Neuronal stem cell (in vitro differentiated cells): ENCODE measurements at regions not wholly inside any gene's neighbourhood (a gene's known extent, or its start where the extent isn't known, plus 50 kb on each side); places are given as distances from the start of the nearest gene placed in this dataset.

Experiments
- DNase-seq: peaks from one replicate; pipeline ENCODE4 v3.0.0-alpha.2; 2013; ENCODE audit warnings: low spot score
- H2AFZ ChIP-seq: one replicate; pipeline ENCODE4 v1.6.1; 2013; ENCODE audit warnings: mild to moderate bottlenecking, low read length, inconsistent platforms
- H2AK5ac ChIP-seq: 2 replicates; pipeline ENCODE4 v1.6.1; 2013; ENCODE audit warnings: low read depth, mild to moderate bottlenecking, inconsistent platforms, low read length, moderate library complexity, mixed read lengths
- H2BK120ac ChIP-seq: 2 replicates; pipeline ENCODE4 v1.6.1; 2013; ENCODE audit warnings: low read depth, mild to moderate bottlenecking, inconsistent platforms, low read length, moderate library complexity, mixed read lengths
- H2BK12ac ChIP-seq: one replicate; pipeline ENCODE4 v1.6.1; 2013; ENCODE audit warnings: low read length, inconsistent platforms
- H2BK15ac ChIP-seq: 2 replicates; pipeline ENCODE4 v1.6.1; 2013; ENCODE audit warnings: mild to moderate bottlenecking, low read length, inconsistent platforms, mixed read lengths
- H2BK5ac ChIP-seq: one replicate; pipeline ENCODE4 v1.6.1; 2013; ENCODE audit warnings: inconsistent platforms, mild to moderate bottlenecking, low read length, moderate library complexity
- H3K14ac ChIP-seq: one replicate; pipeline ENCODE4 v1.6.1; 2013; ENCODE audit warnings: low read length, inconsistent platforms
- H3K18ac ChIP-seq: 2 replicates; pipeline ENCODE4 v1.6.1; 2013; ENCODE audit warnings: low read length, inconsistent platforms
- H3K23ac ChIP-seq: 2 replicates; pipeline ENCODE4 v1.6.1; 2013; ENCODE audit warnings: low read depth, mild to moderate bottlenecking, mixed read lengths, low read length, inconsistent platforms; ENCODE audit not compliant: poor library complexity
- H3K27ac ChIP-seq: replicated peaks from 3 replicates; pipeline ENCODE4 v1.5.1; 2013; ENCODE audit warnings: low read length, inconsistent platforms
- H3K27me3 ChIP-seq, 3 experiments: 2 replicates each; pipeline ENCODE4 v1.6.1; 2013; ENCODE audit warnings: low read length in 3 of 3, mild to moderate bottlenecking in 2 of 3, inconsistent platforms in 1 of 3, low read depth in 1 of 3, mixed read lengths in 1 of 3, moderate library complexity in 1 of 3; ENCODE audit not compliant: control insufficient read depth in 3 of 3, insufficient read depth in 3 of 3
- H3K36me3 ChIP-seq, 2 donors: replicated peaks in 1 of 2; 2 replicates each; pipeline ENCODE4 v1.6.1; 2013; ENCODE audit warnings: low read length in 2 of 2; ENCODE audit not compliant: control insufficient read depth in 2 of 2, insufficient read depth in 2 of 2
- H3K4ac ChIP-seq: 2 replicates; pipeline ENCODE4 v1.6.1; 2013; ENCODE audit warnings: inconsistent platforms, mild to moderate bottlenecking, low read length, moderate library complexity
- H3K4me1 ChIP-seq, 2 donors: 1 replicate in 1 of 2; 2 replicates in 1 of 2; pipeline ENCODE4 v1.6.1; 2013; ENCODE audit warnings: low read length in 2 of 2, low read depth in 1 of 2; ENCODE audit not compliant: control insufficient read depth in 2 of 2, insufficient read depth in 1 of 2
- H3K4me2 ChIP-seq: one replicate; pipeline ENCODE4 v1.6.1; 2013; ENCODE audit warnings: mild to moderate bottlenecking, low read length, inconsistent platforms; ENCODE audit not compliant: insufficient read depth, poor library complexity, severe bottlenecking
- H3K4me3 ChIP-seq, 2 donors: 2 replicates each; pipeline ENCODE4 v1.5.1; 2013; ENCODE audit warnings: low read length in 2 of 2, mild to moderate bottlenecking in 2 of 2, inconsistent platforms in 1 of 2, moderate library complexity in 1 of 2
- H3K79me1 ChIP-seq: one replicate; pipeline ENCODE4 v1.6.1; 2013; ENCODE audit warnings: low read depth, mild to moderate bottlenecking, inconsistent platforms, low read length, moderate library complexity
- H3K9ac ChIP-seq: one replicate; pipeline ENCODE4 v1.6.1; 2013; ENCODE audit warnings: mild to moderate bottlenecking, low read depth, low read length, inconsistent platforms; ENCODE audit not compliant: poor library complexity
- H3K9me3 ChIP-seq, 2 donors: replicated peaks in 1 of 2; 2 replicates each; pipeline versions ENCODE3 to v1.6.1; 2013; ENCODE audit warnings: low read length in 2 of 2, mild to moderate bottlenecking in 2 of 2, inconsistent platforms in 1 of 2, low read depth in 1 of 2, mixed read lengths in 1 of 2, moderate library complexity in 1 of 2; ENCODE audit not compliant: control insufficient read depth in 2 of 2, insufficient read depth in 1 of 2
- H4K8ac ChIP-seq: one replicate; pipeline ENCODE4 v1.6.1; 2013; ENCODE audit warnings: low read depth, mild to moderate bottlenecking, inconsistent platforms, low read length, moderate library complexity
- H4K91ac ChIP-seq: one replicate; pipeline ENCODE4 v1.6.1; 2013; ENCODE audit warnings: low read length, low read depth, mild to moderate bottlenecking, inconsistent platforms; ENCODE audit not compliant: poor library complexity
- WGBS, 2 donors: extraction: QIAGEN DNeasy Blood & Tissue Kit; methylation state at CpG; one replicate each; pipeline ENCODE4 v1.1.7; 2013; ENCODE audit warnings: missing lambda C conversion rate in 2 of 2, mixed read lengths in 1 of 2; ENCODE audit not compliant: insufficient read length in 2 of 2, insufficient replicate concordance in 1 of 2; ENCODE audit errors: extremely low coverage in 2 of 2; 5-methylcytosine and 5-hydroxymethylcytosine counted together

DNA sequence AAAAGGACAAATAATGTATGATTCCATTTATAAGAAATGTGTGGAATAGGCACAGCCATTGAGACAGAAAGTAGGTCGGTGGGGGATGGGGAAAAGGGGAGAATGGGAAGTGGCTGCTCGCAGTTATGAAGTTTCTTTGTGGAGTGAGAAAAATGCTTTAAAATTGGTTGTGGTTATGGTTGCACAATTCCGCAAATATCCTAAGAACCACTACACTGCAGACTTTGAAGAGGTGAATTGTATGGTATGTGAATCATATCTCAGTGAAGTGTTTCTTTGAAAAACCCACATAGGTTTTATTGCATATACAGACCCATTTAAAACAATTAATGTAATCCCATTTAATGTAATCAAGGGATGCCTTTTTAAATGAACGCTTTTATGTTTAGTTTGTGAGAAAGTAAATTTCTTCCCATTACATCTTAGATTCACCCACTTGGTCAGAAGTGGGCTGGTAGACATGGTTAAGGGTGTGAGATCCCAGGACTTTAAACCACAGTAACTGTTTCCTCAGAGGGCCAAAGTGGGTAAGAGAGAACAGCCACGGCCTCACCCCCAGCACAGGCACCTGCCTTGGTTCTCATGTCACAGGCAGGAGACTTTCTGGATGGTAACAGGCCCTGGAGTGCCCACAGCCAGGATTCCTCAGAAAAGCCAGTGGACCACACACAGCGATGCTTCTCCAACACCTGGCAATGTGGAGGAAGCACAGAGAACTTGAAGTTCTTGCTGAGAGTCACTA lies 119.3 kb upstream of the GJB6 start:
- WGBS, 2 donors = no CpG with 5 or more reads among the region's 6 CpGs

DNA sequence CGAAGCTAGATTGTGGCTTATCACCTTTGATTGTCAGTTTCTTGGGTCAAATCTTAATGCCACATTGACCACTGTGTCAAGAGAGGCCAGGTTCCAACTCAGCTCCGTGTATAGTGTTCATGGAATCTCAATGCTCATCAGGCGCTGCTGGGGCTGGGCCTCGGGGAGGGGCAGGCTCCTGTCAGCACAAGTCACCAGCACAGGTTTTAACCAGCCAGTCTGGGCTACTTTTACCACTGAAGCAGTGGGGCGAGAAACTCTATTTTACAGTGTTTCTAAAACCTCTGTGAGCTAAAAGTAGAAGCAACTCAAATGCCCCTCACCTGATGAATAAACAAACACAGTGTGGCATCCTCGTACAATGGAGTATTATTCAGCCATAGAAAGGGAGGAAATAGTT lies 118.7 kb upstream of the GJB6 start:
- Histone ChIP-seq H2BK15ac (no peak overlapping the region), H3K14ac (no peak overlapping the region), H2BK120ac (no peak overlapping the region), H3K79me1 (no peaks in the 10 kb centered on the region), H3K9me3 (peaks cover 0 to 6% of the 10 kb centered on the region in 2 donors), H3K36me3 (no peaks in the 10 kb centered on the region), H2AFZ (no peak overlapping the region), H4K91ac (no peak overlapping the region), H3K4ac (no peak overlapping the region), H3K27ac (no peak overlapping the region), H3K4me3 (no peak overlapping the region), H3K9ac (no peak overlapping the region), H4K8ac (no peak overlapping the region), H3K27me3 (no peaks in the 10 kb centered on the region), H2BK12ac (no peak overlapping the region), H3K4me2 (no peak overlapping the region), H2AK5ac (no peak overlapping the region), H2BK5ac (no peak overlapping the region), H3K18ac (no peak overlapping the region), H3K4me1 (peaks cover 0 to 8% of the 10 kb centered on the region in 2 donors), H3K23ac (no peak overlapping the region)
- no CpG with 5 or more reads among the region's 6 CpGs for WGBS, 2 donors
- no peak for DNase-seq

More for the DNA sequence above, 119.3 kb upstream of the GJB6 start:
- Histone ChIP-seq H3K79me1 (no peaks in the 10 kb centered on the region), H2AFZ (no peak overlapping the region), H3K4ac (no peak overlapping the region), H3K9me3 (peaks cover 0 to 6% of the 10 kb centered on the region in 2 donors), H3K4me3 (no peak overlapping the region), H3K23ac (no peak overlapping the region), H3K27ac (no peak overlapping the region), H4K91ac (no peak overlapping the region), H2BK15ac (no peak overlapping the region), H3K4me1 (peaks cover 0 to 8% of the 10 kb centered on the region in 2 donors), H2AK5ac (no peak overlapping the region), H2BK5ac (no peak overlapping the region), H3K18ac (no peak overlapping the region), H3K36me3 (no peaks in the 10 kb centered on the region), H3K4me2 (no peak overlapping the region), H3K9ac (no peak overlapping the region), H3K27me3 (no peaks in the 10 kb centered on the region), H3K14ac (no peak overlapping the region), H2BK120ac (no peak overlapping the region), H2BK12ac (no peak overlapping the region), H4K8ac (no peak overlapping the region)
- DNase-seq = no peak

- no peak overlapping the region for H3K14ac ChIP-seq
- H3K9me3 ChIP-seq = peaks cover 0 to 6% of the 10 kb centered on the region in 2 donors
- H2BK15ac ChIP-seq = no peak overlapping the region
- no peak overlapping the region for H2BK12ac ChIP-seq
- H3K4me3 ChIP-seq = no peak overlapping the region
- no peak overlapping the region for H3K27ac ChIP-seq
- H3K36me3 ChIP-seq = no peaks in the 10 kb centered on the region
- H2AK5ac ChIP-seq = no peak overlapping the region
- no peak overlapping the region for H3K18ac ChIP-seq
- no peak overlapping the region for H2AFZ ChIP-seq
- peaks cover 0 to 8% of the 10 kb centered on the region in 2 donors for H3K4me1 ChIP-seq
- H3K4me2 ChIP-seq = no peak overlapping the region
- no peaks in the 10 kb centered on the region for H3K27me3 ChIP-seq
- no peak overlapping the region for H3K23ac ChIP-seq
- WGBS, 2 donors = no CpG with 5 or more reads among the region's 3 CpGs
- H2BK5ac ChIP-seq = no peak overlapping the region
- H3K79me1 ChIP-seq = no peaks in the 10 kb centered on the region
- DNase-seq = no peak
- no peak overlapping the region for H3K4ac ChIP-seq
- no peak overlapping the region for H3K9ac ChIP-seq
- no peak overlapping the region for H4K8ac ChIP-seq
- no peak overlapping the region for H2BK120ac ChIP-seq
- H4K91ac ChIP-seq = no peak overlapping the region
These were observed 118.3 kb upstream of the GJB6 start for GRCh38 chr13:20350382-20350763.

DNA sequence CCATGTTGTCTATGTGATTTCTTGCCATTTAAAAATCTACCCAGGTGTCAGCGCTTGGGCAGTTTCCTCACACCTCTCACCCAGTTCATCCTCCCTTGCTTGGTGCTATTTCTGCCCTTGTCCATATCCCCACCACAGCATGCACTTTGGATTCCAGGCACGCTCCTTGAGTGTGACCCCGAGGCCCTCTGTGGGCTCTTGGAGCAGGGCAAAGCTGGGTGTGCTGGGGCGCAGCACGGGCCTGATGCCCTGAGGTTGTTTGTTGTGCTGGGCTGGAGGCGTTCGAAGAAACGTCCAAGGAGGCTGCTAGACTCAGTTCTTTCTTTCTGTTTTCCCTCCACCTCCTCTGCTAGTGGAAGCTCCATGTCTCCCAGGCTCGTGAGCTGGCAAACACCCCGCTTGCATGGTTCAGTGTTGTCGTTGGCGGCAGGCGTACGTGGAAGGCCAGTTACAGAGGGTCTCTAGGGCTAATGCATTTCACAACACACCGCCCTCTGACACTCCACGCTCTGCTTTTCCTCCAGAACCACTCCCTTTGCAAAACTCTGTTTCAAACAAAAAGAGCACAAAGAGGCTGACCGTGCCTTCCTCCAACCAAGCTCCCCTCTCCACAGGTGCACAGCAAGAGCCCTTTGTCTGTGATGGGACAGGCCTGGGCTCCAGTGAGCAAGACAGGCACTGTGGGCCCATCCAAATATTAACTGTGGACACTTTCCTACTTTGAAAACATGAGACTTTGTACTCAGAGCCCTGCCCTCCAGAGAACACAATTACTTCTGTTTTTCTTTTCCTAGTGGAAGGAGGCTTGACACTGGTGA lies 117.7 kb upstream of the GJB6 start:
- no peak overlapping the region for H2AK5ac ChIP-seq
- H4K91ac ChIP-seq = no peak overlapping the region
- H3K36me3 ChIP-seq = no peaks in the 10 kb centered on the region
- peak overlapping the region; percentile 67 for H2AFZ ChIP-seq
- H2BK12ac ChIP-seq = no peak overlapping the region
- peak overlapping the region; percentile 85 for H3K18ac ChIP-seq
- no peak overlapping the region for H4K8ac ChIP-seq
- H3K4me2 ChIP-seq = no peak overlapping the region
- no peak overlapping the region for H3K4ac ChIP-seq
- H3K79me1 ChIP-seq = no peaks in the 10 kb centered on the region
- H3K9ac ChIP-seq = no peak overlapping the region
- H2BK120ac ChIP-seq = no peak overlapping the region
- DNase-seq = no peak
- peaks cover 0 to 6% of the 10 kb centered on the region in 2 donors for H3K9me3 ChIP-seq
- no peak overlapping the region for H3K27ac ChIP-seq
- no peak overlapping the region for H3K23ac ChIP-seq
- H3K27me3 ChIP-seq = no peaks in the 10 kb centered on the region
- H3K4me1 ChIP-seq = peaks cover 0 to 8% of the 10 kb centered on the region in 2 donors
- H3K14ac ChIP-seq = no peak overlapping the region
- no peak overlapping the region for H2BK5ac ChIP-seq
- no CpG with 5 or more reads among the region's 17 CpGs for WGBS, 2 donors
- H2BK15ac ChIP-seq = no peak overlapping the region
- no peak overlapping the region for H3K4me3 ChIP-seq
